GM12865 (cell line): ENCODE measurements at regions not wholly inside any gene's neighbourhood (a gene's known extent, or its start where the extent isn't known, plus 50 kb on each side); places are given as distances from the start of the nearest gene placed in this dataset.

Experiments
- DNase-seq: peaks from one replicate; pipeline ENCODE4 v3.0.0; 2010; ENCODE audit warnings: low read depth
- H3K4me3 ChIP-seq: 2 replicates; pipeline ENCODE4 v1.5.1; 2011; ENCODE audit warnings: mild to moderate bottlenecking, low read depth, low read length, control low read depth
- TF ChIP-seq, protein P1 (sequence below): IDR thresholded peaks from 2 replicates; pipeline ENCODE4 v1.5.1; 2011; ENCODE audit warnings: low read length, control low read depth, low read depth, inconsistent platforms; ENCODE audit not compliant: insufficient read depth; ENCODE audit errors: missing control alignments

DNA sequence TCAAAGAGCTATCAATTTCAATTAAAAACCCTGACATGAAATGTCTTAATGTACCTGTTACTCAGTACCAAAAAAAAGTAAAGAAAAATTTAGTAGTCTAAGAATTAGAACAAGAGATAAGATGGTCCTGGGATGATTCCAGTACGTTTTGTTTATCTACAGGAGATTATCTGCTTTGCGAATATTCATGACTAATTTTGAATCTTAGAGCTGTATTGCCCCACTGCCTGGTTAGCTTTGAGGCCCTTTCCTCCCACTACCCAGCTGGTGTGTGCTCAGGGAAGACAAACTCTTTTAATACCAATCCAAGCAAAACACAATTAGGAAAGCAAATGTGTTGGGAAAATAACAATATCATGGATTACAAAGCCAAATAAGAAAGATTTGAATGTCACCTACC lies 263.5 kb downstream of the FOXG1 start:
- H3K4me3 ChIP-seq: no peak overlapping the region
- TF ChIP-seq, protein P1, sequence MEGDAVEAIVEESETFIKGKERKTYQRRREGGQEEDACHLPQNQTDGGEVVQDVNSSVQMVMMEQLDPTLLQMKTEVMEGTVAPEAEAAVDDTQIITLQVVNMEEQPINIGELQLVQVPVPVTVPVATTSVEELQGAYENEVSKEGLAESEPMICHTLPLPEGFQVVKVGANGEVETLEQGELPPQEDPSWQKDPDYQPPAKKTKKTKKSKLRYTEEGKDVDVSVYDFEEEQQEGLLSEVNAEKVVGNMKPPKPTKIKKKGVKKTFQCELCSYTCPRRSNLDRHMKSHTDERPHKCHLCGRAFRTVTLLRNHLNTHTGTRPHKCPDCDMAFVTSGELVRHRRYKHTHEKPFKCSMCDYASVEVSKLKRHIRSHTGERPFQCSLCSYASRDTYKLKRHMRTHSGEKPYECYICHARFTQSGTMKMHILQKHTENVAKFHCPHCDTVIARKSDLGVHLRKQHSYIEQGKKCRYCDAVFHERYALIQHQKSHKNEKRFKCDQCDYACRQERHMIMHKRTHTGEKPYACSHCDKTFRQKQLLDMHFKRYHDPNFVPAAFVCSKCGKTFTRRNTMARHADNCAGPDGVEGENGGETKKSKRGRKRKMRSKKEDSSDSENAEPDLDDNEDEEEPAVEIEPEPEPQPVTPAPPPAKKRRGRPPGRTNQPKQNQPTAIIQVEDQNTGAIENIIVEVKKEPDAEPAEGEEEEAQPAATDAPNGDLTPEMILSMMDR: no peak
- no peak for DNase-seq

DNA sequence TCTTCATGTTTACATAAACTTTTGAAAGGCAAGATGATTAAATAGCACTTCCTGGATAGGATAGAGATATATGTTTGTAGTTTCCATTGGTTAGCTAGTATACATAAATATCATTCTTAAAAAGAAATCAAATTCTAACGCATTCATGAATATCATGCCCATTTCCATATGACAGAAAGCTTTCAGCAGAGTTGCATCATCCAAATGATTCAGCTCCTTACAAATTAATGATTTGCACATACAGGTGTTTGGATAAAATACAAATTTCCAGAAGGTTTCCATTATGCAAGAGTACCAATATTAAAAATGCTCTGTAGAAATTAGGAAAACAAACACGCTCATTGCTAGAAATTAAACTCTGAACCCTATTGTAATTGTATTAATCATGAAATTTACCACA lies 264.4 kb downstream of the FOXG1 start:
- no peak for DNase-seq
- TF ChIP-seq, protein P1: no peak

DNA sequence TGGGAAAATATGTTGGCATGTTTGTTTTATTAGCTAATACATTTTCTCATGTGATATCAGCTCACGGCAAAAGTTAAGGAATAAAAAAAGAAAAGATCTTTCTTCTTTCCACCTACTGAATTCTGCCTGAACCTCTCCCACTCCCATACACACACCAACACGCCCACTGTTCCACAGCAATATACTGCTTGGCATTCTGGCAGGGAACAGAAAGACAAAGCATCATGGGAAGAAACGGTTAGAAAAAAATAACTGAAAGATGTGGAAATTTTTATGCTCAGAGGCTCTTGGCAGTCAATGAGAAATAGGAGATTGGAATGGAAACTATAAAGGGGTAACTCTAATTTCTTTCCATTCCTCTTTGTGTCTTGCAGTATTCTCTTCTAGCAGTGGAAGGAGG lies 268.5 kb downstream of the FOXG1 start:
- TF ChIP-seq, protein P1: no peak
- DNase-seq: no peak
- no peak overlapping the region for H3K4me3 ChIP-seq

More for the DNA sequence above, 264.4 kb downstream of the FOXG1 start:
- H3K4me3 ChIP-seq: no peak overlapping the region

DNA sequence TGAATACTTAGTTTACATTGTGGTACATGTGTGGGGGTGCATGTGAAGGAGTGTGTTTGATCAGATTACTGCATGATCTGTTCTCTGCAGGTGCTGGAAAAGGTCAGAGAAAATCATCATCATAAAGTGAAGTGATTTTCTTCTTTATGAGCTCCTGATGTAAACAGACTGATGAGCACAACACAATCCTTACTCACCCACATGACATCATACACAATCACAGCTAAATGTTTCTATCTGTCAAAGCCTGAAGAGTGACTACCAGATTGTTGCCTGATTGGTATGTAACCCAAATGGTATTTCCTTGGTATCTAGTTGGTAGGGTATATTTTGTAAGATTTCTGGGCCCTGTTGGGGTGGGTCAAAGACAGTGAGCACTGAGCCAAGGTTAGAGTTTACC lies 270.8 kb downstream of the FOXG1 start:
- H3K4me3 ChIP-seq: no peak overlapping the region
- no peak for DNase-seq
- TF ChIP-seq, protein P1: no peak

DNA sequence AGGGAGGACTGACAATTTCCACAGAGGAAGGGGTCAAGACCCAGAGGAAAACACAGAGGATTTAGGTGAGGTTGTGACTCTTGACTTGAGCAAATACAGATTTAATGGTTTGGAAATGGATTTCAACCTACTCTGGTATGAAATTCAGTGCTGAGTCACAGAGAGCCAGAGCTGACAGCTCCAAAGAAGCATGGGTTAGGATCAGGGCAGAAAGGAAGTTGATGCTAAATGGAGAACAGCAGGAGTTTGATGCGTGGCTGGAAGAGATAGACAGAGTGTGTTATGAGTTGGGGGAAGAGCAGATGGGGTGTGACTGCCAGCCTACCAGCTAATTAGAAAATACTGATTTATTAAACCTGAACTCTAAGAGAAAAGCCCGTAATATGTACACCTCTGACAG lies 272.6 kb downstream of the FOXG1 start:
- no peak for DNase-seq
- TF ChIP-seq, protein P1: no peak
- no peak overlapping the region for H3K4me3 ChIP-seq

DNA sequence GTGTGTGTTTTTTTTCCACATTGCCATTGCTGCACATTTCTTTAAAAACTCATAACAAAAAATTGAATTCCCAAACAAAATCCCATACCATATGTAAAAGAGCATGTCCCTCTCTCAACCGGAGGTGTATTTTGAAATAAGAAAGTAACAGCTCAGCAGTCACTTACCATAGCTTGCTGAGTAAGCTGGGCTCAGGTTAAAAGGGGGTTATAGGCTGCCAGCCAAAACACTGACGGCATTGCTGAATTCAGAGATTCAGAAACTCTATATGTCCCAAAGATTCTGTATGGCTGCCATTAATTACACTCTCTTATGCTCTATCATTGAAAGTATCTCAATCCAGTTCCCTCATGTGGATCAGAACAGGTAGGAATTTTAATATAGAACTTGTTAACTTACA lies 276.0 kb downstream of the FOXG1 start:
- no peak overlapping the region for H3K4me3 ChIP-seq
- no peak for DNase-seq
- TF ChIP-seq, protein P1: no peak

DNA sequence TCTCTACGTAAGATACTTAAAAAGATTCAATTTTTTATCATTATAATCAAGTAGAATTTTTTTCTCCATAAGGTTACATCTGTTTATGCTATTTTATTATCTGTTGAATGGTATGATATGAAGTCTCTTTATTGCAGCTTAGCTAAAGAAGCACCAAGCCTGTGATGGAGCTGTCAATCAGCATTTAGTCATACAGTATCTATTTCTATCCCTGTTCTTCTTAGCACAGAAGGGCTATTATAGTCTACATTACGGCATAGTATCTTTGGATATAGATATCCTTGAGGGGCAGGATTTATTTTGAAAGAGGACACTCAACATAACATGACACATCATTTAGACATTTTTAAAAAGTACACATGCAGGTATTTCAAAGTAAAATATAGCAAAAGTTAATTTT lies 277.1 kb downstream of the FOXG1 start:
- H3K4me3 ChIP-seq: no peak overlapping the region
- no peak for DNase-seq
- TF ChIP-seq, protein P1: no peak
